ENCODE measurements at regions not wholly inside any gene's neighbourhood (a gene's known extent, or its start where the extent isn't known, plus 50 kb on each side); places are given as distances from the start of the nearest gene placed in this dataset.
"Not testable (repeated sequence)": the region's sequence is repeated elsewhere in the genome, so short reads cannot be mapped to it uniquely, and the experiment has no call there.

- DNase-seq (ENCODE audit: low read depth in 3 of 3): no peak
Measured at GRCh38 chr16:26787924-26788323, 278.8 kb upstream of the C16orf82 start.

GRCh38 chr16:26791169-26791568 lies 275.6 kb upstream of the C16orf82 start:
- no peak for DNase-seq (ENCODE audit: low read depth in 3 of 3)

GRCh38 chr16:26795184-26795583 lies 271.5 kb upstream of the C16orf82 start:
- DNase-seq (ENCODE audit: low read depth in 3 of 3): peak in 1 of 3 experiments; percentile 2

- DNase-seq (ENCODE audit: low read depth in 3 of 3): no peak
Measured at GRCh38 chr16:26801628-26802027, 265.1 kb upstream of the C16orf82 start.

GRCh38 chr16:26802440-26802839 lies 264.3 kb upstream of the C16orf82 start:
- no peak for DNase-seq (ENCODE audit: low read depth in 3 of 3)

GRCh38 chr16:26802965-26803364 lies 263.8 kb upstream of the C16orf82 start:
- no peak for DNase-seq (ENCODE audit: low read depth in 3 of 3)

GRCh38 chr16:26806657-26807056 lies 260.1 kb upstream of the C16orf82 start:
- no peak for DNase-seq (ENCODE audit: low read depth in 3 of 3)

- DNase-seq (ENCODE audit: low read depth in 3 of 3): no peak
Measured at GRCh38 chr16:26809461-26809860, 257.3 kb upstream of the C16orf82 start.

GRCh38 chr16:26816266-26816665 lies 250.5 kb upstream of the C16orf82 start:
- DNase-seq (ENCODE audit: low read depth in 3 of 3): no peak

GRCh38 chr16:26816885-26817571 lies 249.7 kb upstream of the C16orf82 start:
- no peak for DNase-seq (ENCODE audit: low read depth in 3 of 3)

- no peak for DNase-seq (ENCODE audit: low read depth in 3 of 3)
Measured at GRCh38 chr16:26818393-26818792, 248.3 kb upstream of the C16orf82 start.

- no peak for DNase-seq (ENCODE audit: low read depth in 3 of 3)
Measured at GRCh38 chr16:26824469-26824868, 242.3 kb upstream of the C16orf82 start.

GRCh38 chr16:26826500-26826899 lies 240.2 kb upstream of the C16orf82 start:
- no peak for DNase-seq (ENCODE audit: low read depth in 3 of 3)

- no peak for DNase-seq (ENCODE audit: low read depth in 3 of 3)
Measured at GRCh38 chr16:26827386-26827785, 239.3 kb upstream of the C16orf82 start.

- DNase-seq (ENCODE audit: low read depth in 3 of 3): no peak
Measured at GRCh38 chr16:26830428-26831127, 236.1 kb upstream of the C16orf82 start.

- not testable (repeated sequence) for DNase-seq (ENCODE audit: low read depth in 3 of 3)
Measured at GRCh38 chr16:26836114-26836513, 230.6 kb upstream of the C16orf82 start.

- DNase-seq (ENCODE audit: low read depth in 3 of 3): no peak
Measured at GRCh38 chr16:26838931-26839330, 227.8 kb upstream of the C16orf82 start.

- DNase-seq (ENCODE audit: low read depth in 3 of 3): no peak
Measured at GRCh38 chr16:26840691-26841090, 226.0 kb upstream of the C16orf82 start.

GRCh38 chr16:26856271-26856670 lies 210.5 kb upstream of the C16orf82 start:
- no peak for DNase-seq (ENCODE audit: low read depth in 3 of 3)

- DNase-seq (ENCODE audit: low read depth in 3 of 3): no peak
Measured at GRCh38 chr16:26856791-26857190, 209.9 kb upstream of the C16orf82 start.

GRCh38 chr16:26857371-26857770 lies 209.4 kb upstream of the C16orf82 start:
- DNase-seq (ENCODE audit: low read depth in 3 of 3): no peak

- no peak for DNase-seq (ENCODE audit: low read depth in 3 of 3)
Measured at GRCh38 chr16:26860506-26860905, 206.2 kb upstream of the C16orf82 start.

GRCh38 chr16:26863931-26864330 lies 202.8 kb upstream of the C16orf82 start:
- no peak for DNase-seq (ENCODE audit: low read depth in 3 of 3)
